Activated naive CD8-positive, alpha-beta T cell treated with anti-CD3 and anti-CD28 coated beads for 36 hours (primary cell): ENCODE measurements at regions not wholly inside any gene's neighbourhood (a gene's known extent, or its start where the extent isn't known, plus 50 kb on each side); places are given as distances from the start of the nearest gene placed in this dataset.

Source experiments
- DNase-seq: peaks from one replicate; pipeline ENCODE4 v3.0.0; 2021
- H3K27ac Mint-ChIP-seq: one replicate; pipeline ENCODE4 v1.8.0; 2022; ENCODE audit warnings: mild to moderate bottlenecking, moderate library complexity, mixed read lengths
- H3K27me3 Mint-ChIP-seq: one replicate; pipeline ENCODE4 v1.8.0; 2022; ENCODE audit warnings: mild to moderate bottlenecking, mixed read lengths
- H3K36me3 Mint-ChIP-seq: one replicate; pipeline ENCODE4 v1.8.0; 2021; ENCODE audit warnings: mild to moderate bottlenecking, mixed read lengths
- H3K4me1 Mint-ChIP-seq: one replicate; pipeline ENCODE4 v1.8.0; 2021; ENCODE audit warnings: mixed read lengths
- H3K4me3 Mint-ChIP-seq: one replicate; pipeline ENCODE4 v1.8.0; 2022; ENCODE audit warnings: mild to moderate bottlenecking, moderate library complexity, mixed read lengths
- H3K9me3 Mint-ChIP-seq: one replicate; pipeline ENCODE4 v1.8.0; 2022; ENCODE audit warnings: mixed read lengths

DNA sequence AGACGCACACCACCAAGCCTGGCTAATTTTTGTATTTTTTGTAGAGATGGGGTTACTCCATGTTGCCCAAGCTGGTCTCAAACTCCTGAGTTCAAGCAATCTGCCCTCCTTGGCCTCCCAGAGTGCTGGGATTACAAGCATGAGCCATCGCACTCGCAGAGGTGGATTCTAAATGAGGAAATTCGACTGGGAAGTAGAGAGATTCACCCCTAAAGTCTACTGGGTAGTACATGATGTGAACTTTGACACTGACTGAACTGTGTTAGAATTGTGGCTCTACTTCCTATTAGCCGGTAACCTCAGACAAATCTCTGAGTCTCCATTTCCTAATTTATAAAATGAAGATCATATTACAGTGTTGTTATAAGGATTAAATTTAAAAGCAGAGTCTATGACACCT is 276.0 kb upstream of the NR5A2 start:
- Mint-ChIP-seq H3K9me3 (no peaks in the 10 kb centered on the region), H3K4me3 (no peak overlapping the region), H3K4me1 (no peaks in the 10 kb centered on the region), H3K27me3 (peaks cover 14% of the 10 kb centered on the region), H3K27ac (no peak overlapping the region), H3K36me3 (no peaks in the 10 kb centered on the region)
- no peak for DNase-seq

DNA sequence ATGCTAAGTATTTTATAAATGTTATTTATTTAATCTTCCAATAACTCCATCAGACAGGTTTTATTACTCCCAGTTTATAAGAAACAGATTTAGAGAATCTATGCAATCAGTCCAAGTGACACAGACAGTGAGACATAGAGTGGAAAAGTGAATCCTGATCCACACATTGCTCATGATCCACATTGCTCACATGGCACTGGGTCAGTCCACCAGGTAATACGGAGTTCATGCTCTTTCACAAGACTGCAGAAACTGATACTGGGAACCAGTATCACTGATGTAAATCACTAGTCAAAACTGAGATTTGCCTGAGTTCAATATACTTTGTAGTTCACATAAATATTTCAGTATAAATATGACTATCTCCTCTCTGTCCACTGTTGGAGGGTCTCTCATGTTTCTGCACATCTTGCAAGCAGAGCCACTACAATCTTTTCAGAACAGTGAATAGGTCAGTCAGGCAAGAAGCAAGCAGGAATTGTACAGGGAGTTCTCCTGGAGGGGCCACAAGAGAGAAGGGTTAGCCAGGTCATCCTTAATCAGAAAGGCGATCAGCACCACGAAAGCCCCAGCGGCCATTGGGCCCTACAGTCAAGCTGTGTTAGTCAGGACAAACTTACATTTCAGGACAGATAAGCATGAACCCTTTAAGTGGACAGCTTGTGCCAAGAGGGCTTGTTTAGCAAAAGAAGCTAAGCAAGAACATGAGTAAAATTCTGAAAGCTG is 275.4 kb upstream of the NR5A2 start:
- H3K36me3 Mint-ChIP-seq = no peaks in the 10 kb centered on the region

DNA sequence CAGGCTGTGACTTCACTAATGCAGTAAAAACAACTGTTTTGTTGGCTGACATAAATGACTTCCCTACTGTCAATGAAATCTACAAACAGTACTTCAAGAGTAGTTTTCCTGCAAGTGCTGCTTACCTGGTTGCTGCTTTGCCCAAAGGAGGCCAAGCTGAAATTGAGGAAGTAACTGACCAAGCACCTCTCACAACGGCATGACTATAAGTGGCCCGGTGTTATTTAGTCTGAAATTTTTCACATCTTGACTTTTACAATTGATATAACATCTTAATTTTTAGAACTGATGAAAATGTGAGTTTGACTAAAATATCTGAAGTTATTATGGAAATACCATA is 274.9 kb upstream of the NR5A2 start:
- no peaks in the 10 kb centered on the region for H3K36me3 Mint-ChIP-seq
- no peak overlapping the region for H3K27ac Mint-ChIP-seq
- no peak for DNase-seq

More for the DNA sequence above, 275.4 kb upstream of the NR5A2 start:
- Mint-ChIP-seq H3K9me3 (no peaks in the 10 kb centered on the region), H3K27ac (no peak overlapping the region), H3K4me1 (no peaks in the 10 kb centered on the region), H3K4me3 (no peak overlapping the region), H3K27me3 (peaks cover 18% of the 10 kb centered on the region)
- no peak for DNase-seq

DNA sequence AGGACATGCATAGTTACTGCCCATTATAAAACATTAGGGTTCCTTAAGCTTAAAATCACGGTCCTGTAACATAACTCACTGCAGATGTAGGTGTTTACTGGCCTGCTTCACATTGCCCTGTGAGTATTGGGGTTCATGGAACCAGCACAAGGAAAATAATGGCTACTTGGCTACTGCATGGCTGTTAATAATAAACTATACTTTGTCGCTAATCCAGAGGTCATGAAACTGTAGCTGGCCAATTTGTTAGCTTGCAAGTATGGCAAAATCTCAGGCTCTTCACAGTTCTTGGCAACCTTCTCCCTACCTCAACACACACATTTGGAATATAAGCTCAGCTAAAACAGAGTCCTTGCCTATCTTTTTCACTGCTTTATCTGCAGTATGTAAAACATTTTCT is 274.0 kb upstream of the NR5A2 start:
- Mint-ChIP-seq H3K4me3 (no peak overlapping the region), H3K27ac (no peak overlapping the region), H3K4me1 (no peaks in the 10 kb centered on the region), H3K36me3 (no peaks in the 10 kb centered on the region), H3K9me3 (no peaks in the 10 kb centered on the region), H3K27me3 (peaks cover 24% of the 10 kb centered on the region)
- no peak for DNase-seq

More for the DNA sequence above, 274.9 kb upstream of the NR5A2 start:
- H3K9me3 Mint-ChIP-seq = no peaks in the 10 kb centered on the region
- no peak overlapping the region for H3K4me3 Mint-ChIP-seq
- H3K4me1 Mint-ChIP-seq = no peaks in the 10 kb centered on the region
- peaks cover 23% of the 10 kb centered on the region for H3K27me3 Mint-ChIP-seq

DNA sequence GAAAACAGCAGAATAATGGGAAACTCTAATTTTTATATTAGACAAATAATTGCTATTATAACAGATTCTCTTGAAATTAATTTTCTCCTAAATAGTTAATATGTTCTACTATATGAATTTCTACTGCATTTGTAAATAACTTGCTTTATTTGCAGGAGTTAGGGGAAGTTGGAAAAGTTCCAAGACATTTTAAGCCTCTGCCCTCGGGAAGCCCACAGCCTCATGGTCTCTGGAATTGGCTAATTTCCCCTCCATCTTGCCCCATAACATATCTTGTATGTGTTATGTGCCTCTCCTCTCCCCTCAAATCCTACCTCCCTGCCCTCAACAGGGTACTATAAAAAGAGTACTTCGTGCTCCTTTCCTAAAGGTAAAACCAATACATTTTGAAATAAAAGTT is 271.4 kb upstream of the NR5A2 start:
- DNase-seq = no peak
- Mint-ChIP-seq H3K27ac (no peak overlapping the region), H3K27me3 (peaks cover 34% of the 10 kb centered on the region), H3K9me3 (no peaks in the 10 kb centered on the region), H3K4me3 (no peak overlapping the region), H3K36me3 (no peaks in the 10 kb centered on the region), H3K4me1 (no peaks in the 10 kb centered on the region)

DNA sequence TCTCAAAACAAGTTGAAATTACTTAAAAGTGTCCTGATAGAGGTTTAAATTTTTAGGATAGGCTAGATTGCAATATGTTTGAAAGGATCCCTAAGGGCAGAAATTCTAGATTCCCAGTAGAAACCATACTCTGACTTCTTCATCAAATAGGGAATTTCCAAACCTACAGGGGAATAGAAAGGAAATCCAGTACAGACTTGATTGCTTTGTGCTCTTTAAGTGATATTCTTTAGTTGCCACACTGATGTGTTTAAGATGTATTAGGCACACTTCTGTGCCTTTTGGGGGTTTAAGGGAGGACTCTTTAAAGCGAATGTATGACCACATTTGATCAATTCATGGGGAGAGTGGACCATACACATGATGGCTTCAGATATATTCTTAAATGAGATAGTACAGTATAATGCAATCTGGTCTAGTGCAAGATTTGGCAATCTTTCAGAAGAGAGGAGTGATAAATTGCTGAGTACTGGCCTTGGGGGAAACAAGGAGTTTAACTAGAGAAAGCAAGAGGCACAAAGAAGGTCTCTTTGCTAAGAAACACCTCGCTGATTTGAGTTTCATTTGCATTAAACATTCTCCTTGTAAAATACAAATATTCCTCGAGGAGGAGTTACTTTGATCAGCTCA is 268.8 kb upstream of the NR5A2 start:
- no peak overlapping the region for H3K4me3 Mint-ChIP-seq
- DNase-seq = no peak
- H3K36me3 Mint-ChIP-seq = no peaks in the 10 kb centered on the region
- H3K9me3 Mint-ChIP-seq = no peaks in the 10 kb centered on the region
- no peaks in the 10 kb centered on the region for H3K4me1 Mint-ChIP-seq
- no peak overlapping the region for H3K27ac Mint-ChIP-seq
- H3K27me3 Mint-ChIP-seq = peaks cover 40% of the 10 kb centered on the region

DNA sequence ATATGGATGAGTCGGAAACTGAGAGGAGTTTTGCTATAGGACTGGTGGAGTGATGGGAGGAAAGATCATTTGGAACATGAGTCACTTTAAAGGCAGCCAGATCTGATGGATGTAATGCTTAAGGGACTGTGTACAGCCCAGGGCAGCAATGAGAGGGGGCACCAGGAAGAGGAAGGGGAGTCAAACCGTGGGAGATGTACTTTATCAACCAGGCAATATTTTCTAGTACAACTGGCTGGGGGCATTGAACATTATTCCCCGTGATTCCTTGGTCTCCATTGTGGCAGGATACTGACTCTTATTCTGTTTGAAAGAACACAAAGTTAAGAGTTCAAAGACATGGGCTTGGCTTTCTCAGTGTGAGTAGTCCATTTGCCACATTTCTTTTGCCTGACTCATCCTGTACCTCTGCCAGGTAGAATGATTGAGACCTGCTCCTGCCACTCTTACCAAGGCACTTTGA is 268.2 kb upstream of the NR5A2 start:
- no peaks in the 10 kb centered on the region for H3K4me1 Mint-ChIP-seq
- no peak for DNase-seq
- H3K36me3 Mint-ChIP-seq = no peaks in the 10 kb centered on the region
- no peak overlapping the region for H3K4me3 Mint-ChIP-seq
- H3K27ac Mint-ChIP-seq = no peak overlapping the region
- H3K9me3 Mint-ChIP-seq = no peaks in the 10 kb centered on the region
- H3K27me3 Mint-ChIP-seq = peaks cover 40% of the 10 kb centered on the region

DNA sequence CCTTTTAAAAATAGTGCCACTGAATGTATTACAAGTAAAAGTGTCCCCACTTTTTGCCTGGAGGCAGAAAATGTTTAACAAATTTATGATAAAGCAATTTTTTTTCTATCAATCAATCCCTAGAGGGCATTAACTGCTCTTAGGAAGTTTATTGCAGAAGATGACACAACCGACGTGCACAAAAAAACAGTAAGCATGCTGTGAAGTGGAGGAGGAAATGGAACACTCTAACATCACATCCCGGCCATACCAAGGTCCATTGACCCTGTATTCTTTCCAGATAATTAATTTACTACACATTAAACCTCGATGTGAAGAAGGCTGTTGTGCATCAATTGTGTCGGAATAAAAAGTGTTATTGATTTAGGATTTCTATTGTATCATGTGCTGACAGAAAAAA is 264.9 kb upstream of the NR5A2 start:
- peaks cover 14% of the 10 kb centered on the region for H3K9me3 Mint-ChIP-seq
- DNase-seq = no peak
- H3K27me3 Mint-ChIP-seq = peaks cover 33% of the 10 kb centered on the region
- no peak overlapping the region for H3K4me3 Mint-ChIP-seq
- H3K36me3 Mint-ChIP-seq = no peaks in the 10 kb centered on the region
- no peaks in the 10 kb centered on the region for H3K4me1 Mint-ChIP-seq
- no peak overlapping the region for H3K27ac Mint-ChIP-seq

DNA sequence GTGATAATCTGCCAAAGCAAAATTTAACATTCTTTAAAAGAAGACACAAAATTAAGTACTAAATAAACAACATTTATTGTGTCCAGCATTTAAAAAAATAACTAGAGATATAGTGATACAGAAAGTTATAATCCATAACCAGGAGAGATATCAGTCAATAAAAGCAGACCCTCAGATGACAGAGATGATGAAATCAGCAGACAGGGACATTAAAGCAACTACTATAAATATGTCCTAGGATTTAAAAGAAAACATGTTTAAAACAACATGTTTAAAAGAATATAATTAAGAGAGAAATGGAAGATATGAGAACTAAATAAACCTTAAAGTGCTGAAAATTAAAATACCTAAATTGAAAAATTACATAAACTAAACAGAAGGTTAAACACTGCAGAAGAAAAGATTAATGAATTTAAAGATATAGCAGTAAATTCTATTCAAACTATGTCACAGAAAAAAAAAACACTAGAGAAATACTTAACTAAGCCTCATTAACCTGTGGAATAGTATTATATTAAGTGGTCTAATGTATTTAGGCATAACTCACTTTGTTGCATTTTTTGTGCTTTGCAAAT is 261.2 kb upstream of the NR5A2 start:
- no peaks in the 10 kb centered on the region for H3K4me1 Mint-ChIP-seq
- peaks cover 28% of the 10 kb centered on the region for H3K27me3 Mint-ChIP-seq
- H3K4me3 Mint-ChIP-seq = no peak overlapping the region
- H3K27ac Mint-ChIP-seq = no peak overlapping the region
- DNase-seq = no peak
- H3K36me3 Mint-ChIP-seq = no peaks in the 10 kb centered on the region
- H3K9me3 Mint-ChIP-seq = peaks cover 14% of the 10 kb centered on the region

DNA sequence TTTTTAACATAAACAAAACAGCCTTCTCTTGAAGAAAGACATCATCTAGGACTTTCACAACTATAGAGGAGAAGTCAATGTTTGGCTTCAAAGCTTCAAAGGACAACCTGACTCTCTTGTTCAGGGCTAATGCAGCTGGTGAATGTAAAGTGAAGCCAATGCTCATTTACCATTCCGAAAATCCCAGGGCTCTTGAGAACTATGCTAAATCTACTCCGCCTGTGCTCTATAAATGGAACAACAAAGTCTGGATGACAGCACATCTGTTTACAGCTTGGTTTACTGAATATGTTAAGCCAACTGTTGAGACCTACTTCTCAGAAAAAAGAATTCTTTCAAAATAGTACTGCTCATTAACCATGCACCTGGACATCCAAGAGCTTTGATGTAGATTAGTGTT is 259.8 kb upstream of the NR5A2 start:
- no peak overlapping the region for H3K27ac Mint-ChIP-seq
- DNase-seq = no peak
- H3K9me3 Mint-ChIP-seq = peaks cover 14% of the 10 kb centered on the region
- H3K4me1 Mint-ChIP-seq = no peaks in the 10 kb centered on the region
- H3K27me3 Mint-ChIP-seq = peaks cover 33% of the 10 kb centered on the region
- no peak overlapping the region for H3K4me3 Mint-ChIP-seq
- H3K36me3 Mint-ChIP-seq = no peaks in the 10 kb centered on the region

DNA sequence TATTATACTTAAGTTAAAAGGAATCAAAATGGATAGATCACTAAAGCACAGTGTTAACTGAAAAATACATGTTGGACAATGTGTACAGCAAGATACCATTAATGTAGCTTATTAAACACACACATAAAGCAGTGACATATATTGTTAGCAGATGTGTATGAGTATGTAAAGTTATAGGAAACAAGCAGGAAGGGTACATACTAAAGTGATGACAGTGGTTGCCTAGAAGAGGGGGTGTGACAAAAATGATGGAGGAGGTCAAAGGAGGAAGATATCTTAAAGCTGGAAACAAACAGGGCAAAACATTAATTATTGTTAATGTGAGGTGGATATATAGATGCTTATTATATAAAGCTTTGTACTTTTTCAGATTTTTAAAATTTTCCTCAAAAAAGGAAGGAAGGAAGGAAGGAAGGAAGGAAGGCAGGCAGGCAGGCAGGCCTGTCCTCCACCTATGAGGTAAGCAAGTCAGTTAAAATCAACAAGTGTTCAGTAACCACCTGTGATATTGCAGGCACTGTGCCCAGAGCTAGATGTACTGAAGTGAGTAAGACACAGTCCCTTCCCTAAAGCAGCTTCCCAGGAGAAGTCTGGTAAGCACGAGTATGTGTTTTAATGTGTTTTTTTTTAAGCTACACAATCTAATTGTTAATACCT is 252.9 kb upstream of the NR5A2 start:
- no peak overlapping the region for H3K27ac Mint-ChIP-seq
- H3K27me3 Mint-ChIP-seq = peaks cover 26% of the 10 kb centered on the region
- H3K4me3 Mint-ChIP-seq = no peak overlapping the region
- no peaks in the 10 kb centered on the region for H3K36me3 Mint-ChIP-seq
- no peak for DNase-seq
- no peaks in the 10 kb centered on the region for H3K4me1 Mint-ChIP-seq
- no peaks in the 10 kb centered on the region for H3K9me3 Mint-ChIP-seq

DNA sequence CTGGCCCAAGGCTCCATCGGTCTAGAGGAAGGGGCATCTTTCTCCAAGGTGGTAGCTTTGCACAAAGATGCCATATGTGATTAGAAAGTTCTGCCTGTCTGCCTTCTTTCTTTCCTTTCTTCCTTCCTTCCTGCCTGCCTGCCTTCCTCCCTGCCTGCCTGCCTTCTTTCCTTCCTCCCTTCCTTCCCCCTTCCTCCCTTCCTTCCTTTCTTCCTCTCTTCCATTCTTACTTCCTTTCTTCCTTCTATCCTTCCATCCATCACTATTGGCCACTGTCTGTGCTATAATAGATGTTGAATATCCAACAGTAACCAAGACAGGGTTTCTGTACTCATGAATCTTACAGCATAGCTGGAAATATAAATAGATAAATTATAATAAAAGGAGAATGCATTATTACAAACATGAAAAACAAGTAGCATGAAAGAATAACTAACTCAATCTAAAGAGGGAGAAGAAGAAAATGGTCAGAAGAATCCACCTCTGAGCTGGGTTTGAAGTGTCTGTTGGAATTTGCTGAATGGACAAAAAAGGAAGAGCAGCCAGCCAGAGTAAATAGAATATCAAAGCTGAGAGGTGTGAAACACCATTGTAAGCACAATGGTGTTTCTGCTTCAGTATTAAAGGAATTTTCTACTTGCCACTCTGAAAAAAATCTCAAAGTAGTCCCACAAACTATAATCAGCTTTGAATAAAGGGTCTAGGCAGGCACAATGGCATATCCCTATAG is 250.6 kb upstream of the NR5A2 start:
- no peak overlapping the region for H3K27ac Mint-ChIP-seq
- no peak overlapping the region for H3K4me3 Mint-ChIP-seq
- DNase-seq = no peak
- no peaks in the 10 kb centered on the region for H3K9me3 Mint-ChIP-seq
- H3K27me3 Mint-ChIP-seq = peaks cover 25% of the 10 kb centered on the region
- no peaks in the 10 kb centered on the region for H3K36me3 Mint-ChIP-seq
- H3K4me1 Mint-ChIP-seq = no peaks in the 10 kb centered on the region

DNA sequence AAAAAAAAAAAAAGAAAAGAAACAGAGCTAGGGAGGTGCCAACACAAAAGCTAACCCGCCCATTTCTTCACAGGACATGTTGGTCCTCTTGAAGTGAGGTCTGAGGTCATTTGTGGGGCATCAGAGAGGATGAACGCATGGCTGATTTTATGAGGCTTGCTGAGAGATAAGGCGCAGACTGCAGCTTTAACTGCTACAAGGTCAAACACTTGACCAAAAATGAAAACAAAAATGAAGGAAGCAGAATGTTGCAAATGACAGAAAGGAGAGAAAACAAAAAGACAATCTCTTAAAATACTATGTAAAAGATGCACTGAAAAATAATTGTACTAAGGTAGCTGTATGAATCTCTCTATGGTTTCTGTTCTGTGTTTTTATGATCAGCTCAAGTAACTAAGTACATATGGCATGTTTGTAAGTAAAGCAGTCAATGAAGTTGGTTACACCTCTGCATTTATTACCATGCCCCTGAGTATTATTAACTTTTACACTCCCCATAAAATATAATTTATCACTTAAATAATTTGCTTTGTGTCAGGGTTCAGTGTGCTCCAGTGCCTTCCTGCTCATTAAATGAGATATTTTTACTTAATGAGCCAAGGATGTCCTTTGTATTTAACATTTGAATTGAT is 249.1 kb upstream of the NR5A2 start:
- DNase-seq = no peak
- Mint-ChIP-seq H3K9me3 (no peaks in the 10 kb centered on the region), H3K4me3 (no peak overlapping the region), H3K4me1 (no peaks in the 10 kb centered on the region), H3K27ac (no peak overlapping the region), H3K27me3 (peaks cover 19% of the 10 kb centered on the region), H3K36me3 (no peaks in the 10 kb centered on the region)

DNA sequence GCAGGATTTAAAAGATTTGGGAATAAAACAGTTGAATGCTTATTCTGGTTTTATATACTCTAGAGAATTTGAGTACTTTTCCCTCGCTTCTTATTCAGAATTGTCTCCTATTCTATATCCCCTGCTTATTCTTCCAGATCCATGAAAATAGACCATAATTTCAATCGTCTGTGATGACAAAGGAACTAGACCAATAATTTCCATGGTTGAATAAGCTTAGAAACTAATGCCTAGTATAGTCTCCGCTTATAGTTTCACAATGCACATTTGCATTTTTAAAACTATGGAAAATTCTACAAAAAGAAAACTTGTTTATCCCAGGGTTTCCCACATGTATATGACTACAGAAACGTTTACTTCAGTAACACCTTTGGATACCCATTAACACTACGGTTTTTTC is 247.4 kb upstream of the NR5A2 start:
- no peak for DNase-seq
- no peaks in the 10 kb centered on the region for H3K36me3 Mint-ChIP-seq
- H3K4me1 Mint-ChIP-seq = peaks cover 5% of the 10 kb centered on the region
- no peak overlapping the region for H3K27ac Mint-ChIP-seq
- peaks cover 23% of the 10 kb centered on the region for H3K27me3 Mint-ChIP-seq
- H3K4me3 Mint-ChIP-seq = no peak overlapping the region
- H3K9me3 Mint-ChIP-seq = no peaks in the 10 kb centered on the region
